ENCODE measurements at regions not wholly inside any gene's neighbourhood (a gene's known extent, or its start where the extent isn't known, plus 50 kb on each side); places are given as distances from the start of the nearest gene placed in this dataset.

DNA sequence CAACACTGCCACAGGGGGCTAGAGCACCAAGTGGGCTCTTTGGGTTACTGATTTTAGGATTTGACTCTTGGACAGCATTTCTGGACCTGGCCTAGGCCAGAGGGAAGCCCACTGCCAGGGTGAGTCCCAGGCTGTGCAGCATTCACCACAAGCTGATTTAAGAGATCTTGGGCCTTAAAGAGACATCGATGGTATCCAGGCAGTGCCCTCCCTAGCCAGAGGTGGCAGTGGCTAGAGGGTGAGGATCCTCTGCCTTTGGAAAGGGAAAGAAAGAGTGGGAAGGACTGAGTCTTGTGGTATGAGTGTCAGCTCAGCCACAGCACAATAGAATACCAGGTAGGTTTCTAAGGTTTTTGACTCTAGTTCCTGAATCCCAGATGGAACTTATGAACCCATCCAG, 613.9 kb downstream of the FAT4 start:
- TF ChIP-seq, protein P1, sequence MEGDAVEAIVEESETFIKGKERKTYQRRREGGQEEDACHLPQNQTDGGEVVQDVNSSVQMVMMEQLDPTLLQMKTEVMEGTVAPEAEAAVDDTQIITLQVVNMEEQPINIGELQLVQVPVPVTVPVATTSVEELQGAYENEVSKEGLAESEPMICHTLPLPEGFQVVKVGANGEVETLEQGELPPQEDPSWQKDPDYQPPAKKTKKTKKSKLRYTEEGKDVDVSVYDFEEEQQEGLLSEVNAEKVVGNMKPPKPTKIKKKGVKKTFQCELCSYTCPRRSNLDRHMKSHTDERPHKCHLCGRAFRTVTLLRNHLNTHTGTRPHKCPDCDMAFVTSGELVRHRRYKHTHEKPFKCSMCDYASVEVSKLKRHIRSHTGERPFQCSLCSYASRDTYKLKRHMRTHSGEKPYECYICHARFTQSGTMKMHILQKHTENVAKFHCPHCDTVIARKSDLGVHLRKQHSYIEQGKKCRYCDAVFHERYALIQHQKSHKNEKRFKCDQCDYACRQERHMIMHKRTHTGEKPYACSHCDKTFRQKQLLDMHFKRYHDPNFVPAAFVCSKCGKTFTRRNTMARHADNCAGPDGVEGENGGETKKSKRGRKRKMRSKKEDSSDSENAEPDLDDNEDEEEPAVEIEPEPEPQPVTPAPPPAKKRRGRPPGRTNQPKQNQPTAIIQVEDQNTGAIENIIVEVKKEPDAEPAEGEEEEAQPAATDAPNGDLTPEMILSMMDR (IDR thresholded peaks at IDR 0.05) = no peak
- no peak for TF ChIP-seq EP300 (IDR thresholded peaks at IDR 0.05)

Measured in suprapubic skin (tissue), 3 donors.